CD4-positive, alpha-beta T cell treated with Interleukin-17A for 4 hours (primary cell): ENCODE measurements at regions not wholly inside any gene's neighbourhood (a gene's known extent, or its start where the extent isn't known, plus 50 kb on each side); places are given as distances from the start of the nearest gene placed in this dataset.
"Not testable (repeated sequence)": the region's sequence is repeated elsewhere in the genome, so short reads cannot be mapped to it uniquely, and the experiment has no call there.

Experiments used
- DNase-seq: peaks from one replicate; pipeline ENCODE4 v3.0.0-alpha.2; 2020; ENCODE audit warnings: mixed read lengths

DNA sequence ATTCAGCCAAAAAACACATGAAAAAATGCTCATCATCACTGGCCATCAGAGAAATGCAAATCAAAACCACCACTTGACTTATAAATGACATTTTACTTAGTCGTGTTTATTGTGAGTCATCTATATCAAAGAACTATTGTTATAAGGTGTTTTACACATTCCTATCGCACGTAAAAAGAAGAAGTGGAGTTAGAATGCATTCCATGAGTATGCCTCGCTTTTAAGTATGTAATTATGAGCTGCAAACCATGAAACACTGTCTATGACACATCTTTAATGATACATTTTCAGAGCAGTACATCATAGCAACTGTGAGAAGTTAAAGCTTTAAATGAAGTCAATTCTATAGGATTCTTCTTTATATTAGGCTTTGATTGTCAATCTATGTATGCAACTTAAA, 614.3 kb upstream of the ADAMTS5 start:
- no peak for DNase-seq

DNA sequence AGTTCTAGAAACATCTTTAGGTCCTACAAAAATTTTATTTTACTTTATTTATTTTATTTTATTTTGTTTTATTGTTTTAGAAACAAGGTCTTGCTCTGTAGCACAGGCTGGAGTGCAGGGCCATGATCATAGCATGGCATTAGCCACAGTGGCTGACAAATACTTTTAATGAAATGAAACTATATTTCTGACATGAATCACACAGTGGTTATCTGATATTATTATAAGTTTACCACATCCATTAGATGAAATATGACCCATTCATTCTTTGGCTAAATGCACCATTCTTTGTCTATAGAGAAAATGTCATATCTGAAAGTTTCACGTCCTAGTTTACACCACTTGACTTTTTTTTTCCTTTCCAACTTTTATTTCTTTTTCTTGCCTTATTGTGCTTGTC, 613.4 kb upstream of the ADAMTS5 start:
- DNase-seq, result no peak

DNA sequence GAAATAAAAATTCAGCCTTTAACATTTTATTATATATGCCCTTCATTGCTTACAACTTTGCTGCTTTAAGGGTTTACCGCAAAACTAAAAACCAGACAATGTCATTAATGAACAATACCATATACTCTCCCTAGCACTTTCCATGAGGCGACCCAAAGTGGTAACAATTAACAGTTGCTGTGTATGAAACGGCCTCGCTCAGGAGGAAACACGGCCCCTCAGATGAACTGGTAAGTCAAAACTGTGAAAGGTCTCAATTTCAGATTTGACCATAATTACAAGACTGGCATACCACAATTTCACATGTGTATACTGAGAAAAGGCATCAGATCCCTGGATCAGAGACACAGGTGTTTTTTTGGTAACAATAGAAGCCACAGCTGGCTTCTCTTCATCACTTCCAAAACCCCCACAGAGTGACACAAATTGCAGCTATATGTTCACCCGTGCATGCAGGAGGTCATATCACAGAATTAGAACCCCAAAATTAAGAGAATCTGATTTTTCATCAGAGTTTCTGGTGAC, 611.9 kb upstream of the ADAMTS5 start:
- DNase-seq, result no peak

DNA sequence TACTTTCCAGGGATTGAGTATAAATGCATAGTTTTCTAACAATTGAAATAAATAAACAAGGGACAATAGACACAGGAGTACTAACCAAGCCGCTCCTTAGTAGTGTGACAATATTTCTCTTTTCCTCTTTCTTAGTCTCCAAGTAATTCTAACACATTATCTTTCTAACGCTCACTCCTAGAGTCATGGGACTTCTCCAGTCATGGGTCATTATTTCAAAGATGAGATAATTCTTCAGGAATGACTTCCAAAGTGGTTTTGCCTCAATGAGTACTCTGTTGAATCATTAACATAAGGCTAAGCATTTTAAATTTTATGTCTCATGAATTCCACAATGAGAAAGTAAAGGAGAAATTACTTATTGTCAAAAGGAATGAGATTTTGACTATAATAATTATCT, 605.8 kb upstream of the ADAMTS5 start:
- DNase-seq, result no peak

DNA sequence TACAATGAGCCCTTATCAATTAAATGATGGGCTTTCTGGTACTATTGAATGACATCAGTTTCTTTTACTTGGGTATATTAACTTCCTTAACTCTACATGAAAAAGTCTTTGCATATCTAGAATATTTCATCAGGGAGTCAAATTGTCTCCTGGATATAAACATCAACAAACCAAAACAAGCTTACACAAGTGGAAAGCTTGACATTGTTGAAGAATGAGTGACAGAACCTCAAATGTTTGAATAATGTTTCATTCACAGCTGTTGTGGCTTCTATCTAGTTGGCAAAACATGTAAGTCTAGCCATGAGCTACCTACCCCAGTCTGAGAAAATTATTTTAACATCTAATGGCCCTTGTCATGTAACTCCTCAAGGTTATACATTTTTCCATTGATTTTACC, 604.8 kb upstream of the ADAMTS5 start:
- DNase-seq, result no peak

DNA sequence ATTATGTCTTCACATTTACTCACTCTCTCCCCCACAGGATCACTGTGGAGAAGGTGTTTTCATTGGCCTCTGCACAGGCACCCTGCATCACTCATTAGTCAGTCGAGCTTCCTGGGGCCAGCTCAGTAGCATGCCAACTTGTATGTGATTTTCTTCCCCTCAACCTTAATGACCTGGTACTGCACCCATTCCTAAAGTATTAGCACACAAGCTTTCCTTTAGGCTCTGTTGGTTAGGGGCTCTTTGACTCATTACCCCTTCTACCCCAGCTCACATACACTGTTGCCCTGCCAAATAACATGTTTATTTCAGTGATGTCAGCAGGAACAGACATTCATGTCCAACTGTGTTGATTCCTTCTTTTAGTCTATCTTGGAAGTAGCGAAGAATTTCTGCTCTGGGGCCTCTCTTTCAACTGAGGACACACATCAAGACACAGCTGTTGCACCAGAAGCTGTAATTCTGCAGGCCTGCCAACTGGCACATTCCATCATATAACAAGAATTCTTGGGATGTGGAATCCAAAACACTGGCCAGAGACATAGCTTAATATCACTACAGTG, 603.5 kb upstream of the ADAMTS5 start:
- no peak for DNase-seq

DNA sequence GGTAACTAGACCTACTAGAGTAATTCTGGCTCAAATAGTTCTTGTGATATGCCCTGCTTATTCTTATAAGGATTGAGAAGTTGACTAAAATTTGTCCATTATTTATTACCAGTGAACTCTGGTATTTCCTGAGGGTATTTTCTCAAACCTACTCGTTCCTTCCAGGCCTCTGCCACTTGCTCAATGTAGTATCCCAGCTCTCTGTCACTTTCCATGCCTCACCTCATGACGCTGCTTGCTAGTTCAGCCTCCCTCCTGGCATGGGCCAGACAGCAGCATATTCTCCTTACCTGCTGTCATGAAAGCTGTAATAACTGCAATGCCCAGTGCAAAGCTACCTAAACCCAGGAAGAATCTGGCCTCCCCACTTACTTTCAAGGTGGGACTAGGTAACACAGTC, 602.9 kb upstream of the ADAMTS5 start:
- no peak for DNase-seq

DNA sequence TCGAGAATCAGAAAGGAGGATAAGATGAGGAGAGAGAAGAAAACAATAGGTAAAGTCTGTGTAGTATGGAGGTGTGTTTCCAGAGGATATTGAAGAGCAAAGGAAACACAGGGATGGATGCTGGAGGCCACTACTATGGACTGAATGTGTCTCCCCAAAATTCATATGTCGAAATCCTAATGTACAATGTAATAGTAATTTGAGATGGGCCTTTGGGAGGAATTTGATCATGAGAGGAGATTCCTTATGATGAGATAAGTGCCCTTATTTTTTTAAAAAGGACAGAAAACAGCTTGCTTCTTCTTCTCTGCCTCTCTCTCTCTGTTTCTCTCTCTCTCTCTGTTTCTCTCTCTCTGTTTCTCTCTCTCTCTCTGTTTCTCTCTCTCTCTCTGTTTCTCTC, 602.2 kb upstream of the ADAMTS5 start:
- DNase-seq, result no peak

DNA sequence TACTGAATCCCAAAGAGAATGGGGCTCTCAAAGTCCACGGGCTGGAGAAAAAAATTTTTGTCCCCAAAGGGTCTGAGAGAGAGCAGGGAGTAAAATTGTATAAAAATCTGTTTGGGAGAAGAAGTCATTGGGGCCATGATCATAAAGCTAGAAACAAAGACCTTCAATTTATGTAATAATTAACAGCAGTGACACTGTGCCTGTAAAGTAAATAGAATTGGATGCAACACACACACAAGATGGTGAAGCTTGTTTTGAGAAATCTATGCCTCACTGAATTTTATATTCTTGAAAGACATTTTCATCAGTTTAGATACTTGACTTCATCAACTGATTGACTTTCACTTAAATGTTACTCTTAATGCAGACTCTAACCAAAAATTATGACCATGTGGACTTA, 600.5 kb upstream of the ADAMTS5 start:
- DNase-seq, result no peak

DNA sequence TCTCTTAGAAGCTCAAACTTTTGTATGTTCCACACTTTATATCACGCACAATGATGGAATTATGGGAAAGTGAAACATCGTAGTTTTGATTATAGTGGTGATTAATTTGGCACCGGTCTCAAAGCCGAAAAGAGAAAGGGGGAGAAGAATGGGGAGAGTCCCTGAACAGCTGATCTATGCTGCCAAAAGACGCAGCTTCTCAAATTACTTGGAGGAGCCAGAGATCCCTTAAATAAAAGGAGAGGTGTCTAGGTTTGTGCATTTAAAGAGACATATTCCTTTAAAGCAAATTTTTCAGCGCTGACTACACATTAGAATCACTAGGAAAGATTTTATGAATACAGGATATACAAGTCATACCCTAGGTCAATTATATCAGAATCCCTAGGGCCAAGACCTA, 599.6 kb upstream of the ADAMTS5 start:
- no peak for DNase-seq

DNA sequence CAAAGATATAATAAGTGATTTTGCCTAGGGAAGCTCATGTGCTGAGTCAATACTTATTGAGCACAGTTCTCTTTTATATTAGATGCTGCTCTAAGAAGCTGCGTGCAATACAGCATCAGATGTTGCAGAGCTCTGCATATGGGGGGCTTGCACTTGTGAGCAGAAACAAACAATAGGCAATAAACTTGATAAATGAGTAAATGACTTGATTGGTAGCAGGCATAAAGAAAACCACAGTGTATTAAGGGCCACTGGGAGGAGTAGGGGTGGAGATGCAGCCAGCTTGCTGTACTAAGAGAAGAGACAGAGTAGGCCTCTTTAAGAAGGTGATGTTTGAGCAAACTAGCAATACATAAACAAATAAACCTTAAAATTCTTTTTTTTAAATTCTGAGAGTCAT, 598.5 kb upstream of the ADAMTS5 start:
- DNase-seq, result no peak

DNA sequence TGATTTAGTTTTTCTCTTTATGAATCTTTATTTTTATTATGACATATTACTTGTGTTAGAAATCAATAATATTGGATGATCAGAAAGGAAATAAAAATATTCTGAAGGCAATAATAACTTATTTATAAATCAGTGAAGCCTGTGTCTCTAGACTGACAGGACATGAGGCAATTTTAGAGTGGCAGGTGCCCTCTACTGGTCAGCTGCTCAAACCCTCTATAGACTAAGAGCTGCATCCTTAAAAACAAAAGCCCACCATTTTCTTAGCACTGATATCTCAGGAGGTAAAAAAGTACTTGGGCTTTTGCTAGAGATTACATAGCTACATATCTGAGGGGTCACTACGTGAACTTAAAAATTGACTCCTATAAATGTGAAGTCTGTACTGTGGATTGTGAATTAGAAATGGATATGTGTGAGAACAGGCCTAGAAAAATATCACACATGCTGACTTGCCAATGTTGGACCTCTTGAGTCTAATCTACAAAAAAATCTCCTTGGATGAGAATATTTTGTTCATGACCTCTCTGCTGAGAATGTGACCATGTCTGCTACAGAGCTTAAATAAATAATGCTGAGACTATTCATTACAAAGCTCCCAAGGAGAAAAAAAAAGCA, 597.9 kb upstream of the ADAMTS5 start:
- DNase-seq, result no peak

DNA sequence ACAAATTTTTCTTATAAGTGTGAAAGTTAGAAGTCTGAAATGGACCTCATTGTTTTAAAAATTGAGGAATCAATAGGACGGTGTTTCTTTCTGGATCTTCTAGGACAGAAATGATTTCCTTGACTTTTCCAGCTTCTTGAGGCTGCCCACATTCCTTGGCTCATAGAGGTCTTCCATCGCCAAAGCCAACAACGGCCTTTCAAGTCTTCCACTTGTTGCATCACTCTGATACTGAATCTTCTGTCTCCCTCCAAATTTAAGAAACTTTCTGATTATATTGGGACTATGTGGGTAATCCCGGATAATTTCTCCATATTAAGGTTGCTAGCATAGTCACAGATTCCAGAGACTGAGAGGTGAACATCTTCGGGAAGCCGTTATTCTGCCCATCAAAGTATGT, 595.4 kb upstream of the ADAMTS5 start:
- DNase-seq, result no peak

DNA sequence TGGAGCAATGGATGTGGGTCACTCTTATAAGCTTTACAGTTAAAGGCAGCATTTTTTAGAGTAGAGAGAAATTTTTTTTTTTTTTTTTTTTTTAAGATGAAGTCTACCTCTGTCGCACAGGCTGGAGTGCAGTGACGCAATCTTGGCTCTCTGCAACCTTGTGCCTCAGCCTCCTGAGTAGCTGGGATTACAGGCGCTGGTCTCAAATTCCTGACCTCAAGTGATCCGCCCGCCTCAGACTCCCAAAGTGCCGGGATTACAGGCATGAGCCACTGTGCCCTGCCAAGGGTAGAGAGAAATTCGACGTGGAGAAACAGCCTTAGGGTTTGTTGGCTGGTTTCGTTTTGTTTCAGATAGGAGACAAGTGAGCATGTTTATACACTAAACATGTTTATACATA, 594.2 kb upstream of the ADAMTS5 start:
- no peak for DNase-seq

DNA sequence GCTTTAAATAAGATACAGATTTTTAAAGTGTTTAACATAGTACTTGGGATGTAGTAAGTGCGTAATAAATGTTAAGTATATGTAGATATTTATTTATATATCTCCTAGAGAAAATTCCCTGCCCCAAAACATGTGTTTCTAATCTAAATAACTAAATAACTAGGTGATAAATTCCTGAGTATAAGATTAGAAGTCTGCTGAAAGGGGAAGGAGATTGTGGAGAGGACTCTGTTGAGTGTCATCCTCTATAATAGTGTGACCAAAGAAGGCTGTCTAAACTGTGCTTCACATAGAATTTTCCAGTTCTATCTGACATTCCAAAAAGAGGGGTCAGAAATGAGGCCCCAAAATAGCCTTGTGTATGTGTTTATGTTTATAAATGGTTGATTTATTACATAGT, 590.5 kb upstream of the ADAMTS5 start:
- DNase-seq, result no peak

DNA sequence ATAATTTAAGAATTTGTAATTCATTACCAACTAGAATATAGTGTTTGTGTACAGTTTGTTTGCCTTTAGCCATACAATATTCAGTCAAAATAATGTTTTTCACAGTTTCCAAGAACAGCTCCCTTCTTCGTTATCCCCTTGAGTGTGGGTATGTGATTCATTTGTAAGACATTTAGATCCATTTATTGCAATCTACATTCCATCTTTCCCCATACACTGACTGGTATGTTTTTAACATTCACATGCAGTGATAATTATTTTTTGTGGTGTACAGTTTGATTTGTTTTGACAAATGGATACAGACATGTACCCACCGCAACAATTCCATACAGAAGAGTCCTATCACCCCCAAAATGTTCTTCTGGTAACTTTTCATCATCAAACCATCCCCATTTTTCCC, 589.1 kb upstream of the ADAMTS5 start:
- DNase-seq, result no peak

DNA sequence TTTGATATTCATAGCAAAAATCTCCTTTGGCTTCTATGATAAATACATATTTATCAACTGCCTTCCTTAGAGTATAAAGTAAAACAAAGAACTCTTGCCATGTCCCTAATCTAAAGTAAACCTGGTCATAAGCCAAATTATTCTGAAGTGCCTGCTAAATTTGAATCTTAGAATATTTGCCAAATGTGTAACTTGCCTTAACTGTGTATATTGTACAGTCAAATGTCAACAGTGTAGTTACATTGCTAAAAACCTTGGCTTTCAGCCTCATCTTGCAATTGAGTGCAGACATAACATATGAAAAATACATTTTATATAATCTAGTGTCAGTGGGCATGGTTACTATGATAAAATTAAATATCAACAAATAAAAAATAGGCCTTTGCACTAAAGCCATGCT, 583.4 kb upstream of the ADAMTS5 start:
- no peak for DNase-seq

DNA sequence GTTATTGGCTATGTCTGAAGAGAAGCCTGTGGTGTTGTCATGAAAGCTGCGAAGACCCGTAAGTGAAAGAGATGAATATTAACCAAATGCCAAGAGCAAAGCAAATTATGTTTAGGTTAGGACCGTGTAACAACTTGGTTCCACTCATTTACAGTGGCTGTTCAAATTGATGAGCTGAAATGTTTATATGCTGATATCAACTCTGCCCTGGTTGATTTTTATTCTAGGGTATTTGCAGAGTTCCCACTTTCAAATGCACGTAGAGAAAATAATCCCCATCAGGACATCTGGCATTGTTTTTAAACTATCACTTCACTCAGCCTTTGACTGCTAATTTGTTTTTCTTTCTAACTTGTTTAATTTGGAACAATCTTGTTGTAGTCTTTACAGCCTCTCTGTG, 581.6 kb upstream of the ADAMTS5 start:
- DNase-seq, result no peak

DNA sequence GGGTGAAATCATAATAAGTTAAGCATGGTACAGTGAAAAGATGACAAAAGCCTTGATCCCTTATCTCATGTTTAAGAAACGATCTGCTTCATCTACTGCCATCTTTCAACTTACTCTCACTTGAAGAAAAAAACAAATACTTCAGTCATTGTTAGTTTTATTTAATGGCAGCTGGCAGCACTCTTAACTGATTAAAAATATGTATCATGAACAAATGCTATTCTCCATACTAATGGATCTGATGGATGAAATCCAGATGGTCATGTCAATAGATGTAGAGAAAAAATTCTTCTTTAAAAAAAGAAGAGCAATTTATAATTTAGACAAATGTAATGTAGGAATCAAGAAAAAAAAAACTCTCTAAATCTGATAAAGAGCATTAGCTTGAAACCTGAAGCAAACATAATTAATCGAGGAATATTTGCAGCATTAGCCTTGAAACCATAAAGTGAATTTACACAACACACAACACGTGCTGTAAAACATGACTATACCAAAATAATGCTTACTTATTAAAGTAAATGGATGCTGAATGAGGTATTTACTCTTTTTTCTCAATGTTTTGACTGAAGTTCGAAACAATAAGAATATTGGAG, 579.0 kb upstream of the ADAMTS5 start:
- no peak for DNase-seq

DNA sequence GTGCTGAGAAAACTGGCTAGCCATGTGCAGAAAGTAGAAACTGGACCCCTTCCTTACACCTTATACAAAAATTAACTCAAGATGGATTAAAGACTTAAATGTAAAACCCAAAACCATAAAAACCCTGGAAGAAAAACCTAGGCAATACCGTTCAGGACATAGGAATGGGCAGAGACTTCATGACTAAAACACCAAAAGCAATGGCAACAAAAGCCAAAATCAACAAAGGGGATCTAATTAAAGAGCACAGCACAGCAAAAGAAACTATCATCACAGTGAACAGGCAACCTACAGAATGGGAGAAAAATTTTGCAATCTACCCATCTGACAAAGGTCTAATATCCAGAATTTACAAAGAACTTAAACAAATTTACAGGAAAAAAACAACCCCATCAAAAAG, 575.2 kb upstream of the ADAMTS5 start:
- not testable (repeated sequence) for DNase-seq

DNA sequence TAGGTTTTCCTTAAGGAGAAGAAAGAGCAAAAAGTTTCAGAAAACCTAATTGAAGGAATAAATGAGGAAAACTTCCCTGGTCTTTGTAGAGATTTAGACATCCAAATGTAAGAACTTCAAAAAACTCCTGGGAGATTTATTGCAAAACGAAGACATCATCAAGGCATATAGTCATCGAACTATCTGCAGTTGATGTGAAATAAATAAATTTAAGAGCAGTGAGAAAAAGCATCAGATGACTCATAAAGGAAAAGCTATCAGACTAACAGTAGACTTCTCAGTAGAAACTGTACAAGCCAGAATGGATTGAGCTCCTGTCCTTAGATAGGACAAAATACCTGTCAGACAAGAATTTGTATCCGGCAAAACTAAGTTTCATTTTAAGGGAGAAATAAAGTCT, 569.4 kb upstream of the ADAMTS5 start:
- DNase-seq, result no peak

DNA sequence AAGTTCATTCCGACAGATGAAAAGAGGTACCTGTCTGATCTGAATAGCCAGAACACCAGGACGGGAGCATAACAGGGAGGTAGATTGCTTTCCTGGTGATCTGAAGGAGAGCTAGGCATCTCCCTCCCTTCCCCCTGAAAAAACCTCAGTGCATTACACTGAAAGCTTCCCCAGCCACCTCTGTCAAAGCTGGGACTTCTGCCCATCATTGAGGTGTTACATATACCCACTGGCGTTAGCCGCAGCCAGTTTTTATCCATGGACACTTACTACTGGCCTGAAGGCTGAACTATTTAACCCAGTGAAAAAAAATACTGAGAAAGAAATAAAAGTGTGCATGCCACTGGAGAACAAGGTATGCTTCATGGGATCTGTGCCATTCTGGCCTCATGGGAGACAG, 568.3 kb upstream of the ADAMTS5 start:
- no peak for DNase-seq

DNA sequence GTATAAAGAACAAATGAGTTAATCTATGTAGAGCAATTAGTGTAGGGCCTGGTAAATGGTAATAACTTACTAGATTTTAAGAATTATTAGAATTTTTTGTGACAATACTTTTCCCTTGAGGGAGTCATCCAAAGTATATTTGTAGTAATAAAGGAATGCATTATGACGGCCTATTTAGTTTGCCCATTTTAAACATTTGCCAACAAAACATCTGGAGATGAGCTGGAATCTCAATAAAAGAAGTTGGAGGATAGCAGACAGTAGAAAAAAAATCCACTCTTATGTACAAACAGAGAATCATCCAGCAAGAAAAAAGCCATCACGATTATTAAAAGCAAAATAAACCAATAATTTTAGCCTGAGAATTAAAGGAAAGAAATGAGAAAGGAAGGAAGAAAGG, 567.3 kb upstream of the ADAMTS5 start:
- no peak for DNase-seq

DNA sequence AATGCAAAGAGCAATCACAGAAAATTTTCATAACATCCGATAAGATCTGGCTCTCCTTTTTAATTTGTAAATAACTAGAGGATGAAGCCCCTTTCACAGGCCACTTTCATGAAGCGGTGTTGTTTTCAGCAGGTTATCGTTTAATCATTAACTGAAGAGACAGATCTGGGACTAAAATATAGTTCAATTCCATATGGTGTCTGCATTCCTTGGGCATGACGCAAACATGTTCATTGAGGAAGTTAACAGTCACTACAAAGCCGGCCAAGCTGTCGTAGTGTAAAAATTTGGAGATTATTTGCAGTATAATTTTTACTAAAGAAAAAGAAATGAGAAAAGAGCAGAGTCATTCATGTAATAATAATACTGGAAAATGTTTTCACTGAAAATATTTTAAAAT, 565.2 kb upstream of the ADAMTS5 start:
- DNase-seq, result no peak

DNA sequence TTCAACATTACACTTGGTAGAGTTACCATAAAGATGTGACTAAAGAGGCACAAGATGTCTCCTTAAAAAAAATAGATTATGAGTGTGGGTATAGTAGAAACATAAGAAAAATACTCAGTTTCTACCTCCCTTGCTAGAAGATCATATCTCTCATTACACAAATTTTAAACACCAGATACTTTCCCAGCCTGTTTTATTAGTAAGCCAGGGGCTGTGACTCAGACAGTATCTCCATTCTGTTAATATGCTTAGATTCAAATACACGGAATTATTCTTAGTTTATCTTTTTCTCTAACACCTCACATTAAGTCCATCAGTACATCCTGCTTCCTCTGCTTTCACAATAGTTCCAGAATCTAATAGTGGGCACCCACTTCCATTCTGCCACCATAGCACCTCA, 561.8 kb upstream of the ADAMTS5 start:
- no peak for DNase-seq
